ENCODE measurements at regions not wholly inside any gene's neighbourhood (a gene's known extent, or its start where the extent isn't known, plus 50 kb on each side); places are given as distances from the start of the nearest gene placed in this dataset.
"Not testable (repeated sequence)": the region's sequence is repeated elsewhere in the genome, so short reads cannot be mapped to it uniquely, and the experiment has no call there.

DNA sequence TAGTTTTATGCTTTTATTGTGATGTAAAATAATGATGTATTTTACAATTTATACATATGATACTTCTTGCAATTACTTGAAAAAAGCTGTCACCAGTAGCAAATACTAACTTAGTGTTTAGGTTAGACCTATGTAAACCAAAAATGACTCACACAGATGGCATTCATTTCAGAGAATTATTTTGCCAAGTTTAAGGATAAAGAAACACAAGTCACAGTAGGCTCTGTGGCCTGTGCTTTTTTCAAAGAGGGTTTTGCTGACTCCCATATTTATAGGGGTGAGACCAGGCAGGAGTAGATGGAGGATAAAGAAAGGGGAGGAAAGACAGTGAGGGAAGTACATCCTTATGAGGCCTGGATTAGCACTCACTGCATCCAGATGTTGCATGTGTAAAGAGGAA is 356.6 kb upstream of the NPAP1 start:
- no peak for DNase-seq

DNA sequence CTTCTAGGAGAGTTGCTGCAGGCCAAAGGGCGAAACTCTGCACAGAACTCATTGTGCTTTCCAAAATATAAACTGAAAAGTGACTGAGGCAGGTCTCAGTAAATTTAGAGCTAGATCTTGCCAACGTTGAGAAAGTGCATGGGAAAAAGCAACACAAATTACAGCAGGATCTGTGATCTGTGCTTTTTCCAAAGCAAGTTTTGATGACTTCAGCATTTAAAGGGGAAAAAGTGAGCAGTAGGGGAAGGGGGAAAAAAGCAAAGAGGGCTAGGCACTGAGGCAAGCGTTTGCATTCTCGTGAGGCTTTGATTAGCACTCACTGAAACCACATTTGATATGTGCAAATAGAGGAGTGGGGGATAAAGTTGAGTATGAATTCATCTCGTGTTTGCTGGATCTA is 351.5 kb upstream of the NPAP1 start:
- DNase-seq = not testable (repeated sequence)

GRCh38 chr15:24326513-24326912 is 349.1 kb upstream of the NPAP1 start:
- not testable (repeated sequence) for DNase-seq

DNA sequence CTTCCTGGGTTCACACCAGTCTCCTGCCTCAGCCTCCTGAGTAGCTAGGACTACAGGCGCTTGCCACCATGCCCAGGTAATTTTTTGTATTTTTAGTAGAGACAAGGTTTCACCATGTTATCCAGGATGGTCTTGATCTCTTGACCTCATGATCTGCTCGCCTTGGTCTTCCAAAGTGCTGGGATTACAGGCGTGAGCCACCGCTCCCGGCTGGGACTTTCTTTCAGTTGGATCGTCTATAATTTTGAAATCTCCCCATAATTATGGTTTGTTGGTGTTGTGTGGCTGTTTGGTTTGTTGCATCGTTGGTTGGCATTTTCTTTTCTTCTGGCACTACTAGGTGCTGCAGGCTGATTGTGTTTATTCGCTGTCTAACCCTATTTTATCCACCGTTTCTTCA is 343.6 kb upstream of the NPAP1 start:
- DNase-seq = not testable (repeated sequence)

DNA sequence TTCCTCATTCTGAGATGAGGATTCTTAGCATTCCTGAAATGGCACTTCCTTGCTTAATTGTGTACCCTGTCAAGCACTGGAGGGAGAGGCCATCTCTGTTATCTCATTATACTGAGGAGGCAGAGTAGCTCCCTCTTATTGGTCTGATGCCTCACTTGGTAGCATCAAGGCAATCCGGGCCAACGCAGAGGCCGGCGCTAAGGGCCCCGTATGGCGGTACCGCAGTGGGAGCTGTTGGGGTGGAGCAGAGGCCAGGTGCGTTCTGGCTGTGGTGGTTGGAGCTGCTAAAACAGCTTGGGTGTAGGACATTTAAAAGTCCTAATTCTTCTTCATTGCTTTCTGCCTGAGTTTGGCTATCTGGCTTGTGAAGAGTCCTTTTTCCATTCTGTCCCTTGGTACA is 333.7 kb upstream of the NPAP1 start:
- DNase-seq = not testable (repeated sequence)

GRCh38 chr15:24352777-24353176 is 322.8 kb upstream of the NPAP1 start:
- DNase-seq = not testable (repeated sequence)

- DNase-seq = not testable (repeated sequence)
Measured at GRCh38 chr15:24381103-24381502, 294.5 kb upstream of the NPAP1 start.

GRCh38 chr15:24385258-24385657 is 290.3 kb upstream of the NPAP1 start:
- not testable (repeated sequence) for DNase-seq

- DNase-seq = no peak
Measured at GRCh38 chr15:24394303-24394702, 281.3 kb upstream of the NPAP1 start.

DNA sequence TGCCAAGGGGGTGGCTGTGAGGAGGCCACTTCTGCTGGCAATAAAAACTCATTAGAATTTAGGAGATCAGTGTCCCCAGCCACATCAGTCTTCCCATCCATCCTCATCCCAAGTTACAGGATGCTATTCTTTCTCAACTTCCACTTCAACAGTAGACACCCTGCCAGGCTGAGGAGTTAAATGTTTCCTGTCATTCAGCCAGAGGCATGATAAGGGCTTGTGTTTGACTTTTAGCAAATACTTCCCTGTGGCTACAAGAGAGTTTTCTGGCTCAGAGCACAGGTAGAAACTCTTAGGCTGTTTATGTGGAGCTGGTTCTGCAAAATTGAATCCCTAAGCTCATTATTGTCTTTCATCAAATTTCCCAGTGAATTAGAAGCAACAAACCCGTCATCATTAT is 262.9 kb upstream of the NPAP1 start:
- not testable (repeated sequence) for DNase-seq

DNA sequence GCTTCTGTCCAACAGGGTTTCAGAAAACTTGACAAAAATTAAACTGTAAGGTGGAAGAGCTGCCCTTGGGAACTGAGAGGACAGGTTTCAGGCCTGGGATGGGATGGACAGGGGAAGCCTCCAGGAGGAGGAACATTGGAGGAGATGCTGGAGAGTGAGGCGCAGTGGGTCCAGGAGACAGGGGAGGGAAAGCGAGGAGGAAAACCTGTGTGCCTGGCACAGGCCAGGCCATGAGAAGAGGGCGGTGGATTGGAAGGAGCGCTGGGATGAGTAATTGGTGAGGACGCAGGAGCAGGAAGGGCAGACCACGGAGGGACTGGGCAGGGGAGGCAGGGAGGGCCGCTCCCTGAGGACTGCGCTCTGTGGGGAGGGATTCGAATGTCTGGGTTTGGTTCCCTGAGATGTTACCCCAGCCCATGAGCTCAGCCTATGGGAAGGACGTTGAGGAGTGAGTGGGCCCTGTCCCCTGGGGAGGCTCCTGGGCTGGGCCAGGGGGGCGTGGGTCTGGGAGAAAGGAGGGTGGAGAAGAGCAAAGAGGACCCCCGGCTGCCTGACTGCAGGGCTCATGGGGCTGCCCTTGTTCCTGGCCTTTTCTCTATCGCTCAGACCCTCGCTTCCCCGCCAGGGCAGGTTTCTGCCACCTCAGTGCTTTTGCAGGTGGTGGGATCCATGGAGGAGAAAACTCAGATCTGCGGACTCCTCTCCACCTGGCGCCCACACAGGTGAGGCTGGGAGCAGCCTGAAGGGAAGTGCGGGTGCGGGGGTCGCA is 249.1 kb upstream of the NPAP1 start:
- not testable (repeated sequence) for DNase-seq

DNA sequence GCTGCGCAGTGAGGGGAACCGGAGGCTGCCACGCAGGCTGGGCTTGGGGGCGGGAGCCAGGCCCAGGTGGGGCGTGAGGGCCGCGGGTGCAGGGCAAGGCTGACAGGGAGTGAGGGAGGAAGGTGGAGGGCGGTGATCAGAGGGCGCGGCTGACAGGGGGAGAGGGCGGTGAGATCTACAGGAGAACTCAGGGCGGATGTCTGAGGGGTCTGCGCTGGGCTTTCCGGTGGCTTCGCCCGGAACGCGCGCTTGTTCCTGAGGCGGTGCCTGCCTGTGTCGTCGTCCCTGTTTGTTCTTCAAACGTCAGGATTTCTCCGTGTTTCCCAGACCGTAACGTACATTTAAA is 248.5 kb upstream of the NPAP1 start:
- not testable (repeated sequence) for DNase-seq

DNA sequence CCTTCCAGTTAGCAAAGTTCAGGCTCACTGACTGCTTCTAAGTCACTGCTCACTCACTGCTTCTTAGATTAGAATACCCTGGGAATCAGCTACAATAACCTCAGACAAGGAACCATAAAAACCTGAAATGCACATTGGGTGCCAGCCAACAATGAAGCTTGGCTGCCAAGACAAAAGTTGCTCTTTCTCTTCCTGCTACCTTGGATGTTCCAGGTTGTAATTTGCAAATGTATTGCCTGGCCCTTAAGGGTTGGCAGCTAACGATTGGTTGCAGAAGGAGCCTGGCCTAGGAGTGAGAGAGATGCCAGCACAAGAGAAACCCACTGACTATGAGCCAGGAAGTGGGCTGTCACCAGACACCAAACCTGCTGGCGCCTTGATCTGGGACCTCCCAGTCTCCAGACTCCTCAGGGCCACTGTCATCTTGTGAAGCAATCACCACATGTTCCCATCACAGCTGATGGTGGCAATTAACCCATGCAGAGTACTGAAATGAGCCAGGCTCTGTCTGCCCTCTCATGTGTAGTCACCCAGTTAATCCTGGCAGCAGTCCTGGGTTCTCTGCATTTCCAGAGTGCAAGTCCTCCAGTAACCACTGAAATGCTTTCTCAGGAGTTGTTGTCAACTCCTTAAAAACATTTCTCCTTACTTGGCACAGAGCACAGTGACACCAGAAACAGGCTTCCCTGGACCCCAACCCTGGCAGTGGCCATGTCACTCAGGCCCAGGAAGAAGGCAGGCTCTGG is 240.3 kb upstream of the NPAP1 start:
- DNase-seq = not testable (repeated sequence)

DNA sequence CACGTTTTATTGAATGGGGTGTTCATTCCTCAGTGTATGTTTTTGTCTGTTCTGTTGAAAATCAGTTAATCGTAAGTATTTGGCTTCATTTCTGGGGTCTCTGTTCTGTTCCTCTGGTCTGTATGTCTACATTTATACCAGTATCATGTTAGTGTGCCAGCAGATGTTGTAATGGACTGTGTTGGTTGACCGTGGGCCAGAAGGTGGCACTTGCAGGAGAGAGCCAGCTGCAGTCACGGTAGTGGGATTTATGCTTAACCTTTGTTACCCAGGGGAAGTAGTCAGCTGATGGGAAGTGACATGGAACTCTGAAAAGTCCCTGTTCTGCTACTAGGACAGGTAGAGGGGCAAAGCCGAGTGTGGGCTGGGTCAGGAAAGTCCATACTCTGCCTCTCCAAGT is 238.3 kb upstream of the NPAP1 start:
- not testable (repeated sequence) for DNase-seq

GRCh38 chr15:24437735-24438134 is 237.8 kb upstream of the NPAP1 start:
- not testable (repeated sequence) for DNase-seq

- DNase-seq = not testable (repeated sequence)
Measured at GRCh38 chr15:24477107-24478025, 198.2 kb upstream of the NPAP1 start.

GRCh38 chr15:24485885-24486567 is 189.5 kb upstream of the NPAP1 start:
- not testable (repeated sequence) for DNase-seq

DNA sequence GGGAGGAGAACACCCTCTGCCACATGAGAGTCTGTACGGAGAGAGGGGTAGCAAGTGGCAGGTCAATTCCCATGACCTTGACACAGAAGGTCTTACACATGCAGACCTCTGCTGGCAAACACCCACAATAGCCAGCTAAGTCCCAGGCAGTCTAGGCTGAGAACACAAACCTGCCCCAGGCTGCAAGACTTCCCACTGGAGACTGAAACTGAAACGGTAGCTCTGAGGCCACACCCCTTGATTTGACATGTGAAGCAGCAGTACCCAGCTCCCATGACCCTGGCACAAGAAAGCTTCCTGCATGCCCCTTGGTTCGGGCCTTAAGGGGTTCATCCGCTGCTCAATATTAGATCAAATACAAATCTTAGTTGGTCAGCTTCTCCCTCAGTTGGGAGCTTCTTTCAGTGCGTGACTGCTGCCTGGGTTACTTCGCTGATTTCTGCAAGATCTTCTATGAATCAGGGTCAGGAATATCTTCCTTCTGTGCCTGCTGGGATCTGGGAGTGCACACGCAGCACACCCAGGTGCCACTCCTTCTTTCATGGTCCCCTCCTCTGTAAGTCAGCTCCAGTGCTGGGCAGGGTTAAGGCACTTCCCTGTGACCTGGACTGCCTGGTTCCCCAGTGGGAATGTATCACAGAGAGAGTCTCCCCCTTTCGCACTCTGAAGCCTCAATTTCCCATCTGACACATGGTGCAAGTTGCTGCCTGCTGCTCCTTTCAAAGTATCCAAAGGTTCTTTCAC is 187.2 kb upstream of the NPAP1 start:
- DNase-seq = not testable (repeated sequence)

DNA sequence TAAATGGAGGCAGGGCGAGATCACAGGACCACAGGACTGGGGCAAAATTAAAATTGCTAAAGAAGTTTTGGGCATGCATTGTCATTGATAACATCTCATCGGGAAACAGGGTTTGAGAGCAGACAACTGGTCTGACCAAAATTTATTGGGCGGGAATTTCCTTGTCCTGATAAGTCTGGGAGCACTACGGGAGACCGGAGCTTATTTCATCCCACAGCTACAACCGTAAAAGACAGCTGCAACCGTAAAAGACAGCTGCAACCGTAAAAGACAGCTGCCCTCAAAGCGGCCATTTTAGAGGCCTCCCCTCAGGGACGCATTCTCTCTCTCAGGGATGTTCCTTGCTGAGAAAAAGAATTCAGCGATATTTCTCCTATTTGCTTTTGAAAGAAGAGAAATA is 170.4 kb upstream of the NPAP1 start:
- DNase-seq = not testable (repeated sequence)

DNA sequence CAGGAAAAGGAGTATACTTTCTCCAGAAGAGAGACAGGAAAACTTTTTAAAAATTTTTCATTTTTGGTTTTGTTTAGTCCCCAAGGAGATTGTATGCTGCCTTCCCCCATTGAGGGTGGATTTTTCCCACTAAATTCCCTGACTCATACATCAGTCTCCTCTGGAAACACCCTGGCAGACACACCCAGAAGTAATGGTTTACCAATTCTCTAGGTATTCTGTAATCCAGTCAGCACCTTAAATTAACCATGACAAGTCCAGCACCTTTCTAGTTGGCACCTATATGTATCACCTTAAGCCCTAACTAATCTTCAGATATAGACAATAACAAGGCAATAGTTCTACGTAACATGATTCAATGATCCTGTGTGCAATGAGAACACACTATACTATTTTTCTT is 165.9 kb upstream of the NPAP1 start:
- DNase-seq = not testable (repeated sequence)

DNA sequence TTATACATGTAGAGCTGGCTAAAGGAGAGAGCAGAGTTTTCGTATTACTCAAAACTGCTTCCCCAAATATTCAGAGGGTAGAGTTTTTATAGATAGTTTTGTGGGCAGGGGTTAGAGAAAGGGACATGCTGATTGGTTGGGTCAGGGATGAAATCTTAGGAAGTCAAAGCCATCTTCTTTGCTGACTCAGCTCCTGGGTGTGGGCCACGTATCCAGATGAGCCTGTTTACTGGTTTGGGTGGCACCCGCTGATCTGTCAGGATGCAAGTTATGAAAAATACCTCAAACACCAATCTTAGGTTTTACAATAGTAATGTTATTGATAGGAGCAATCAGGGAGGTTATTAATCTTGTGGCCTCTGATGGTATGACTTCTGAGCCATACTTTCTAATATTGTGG is 164.0 kb upstream of the NPAP1 start:
- DNase-seq = not testable (repeated sequence)

GRCh38 chr15:24518772-24519171 is 156.8 kb upstream of the NPAP1 start:
- not testable (repeated sequence) for DNase-seq

Measured in suppressor macrophage (primary cell).